ENCODE measurements at regions not wholly inside any gene's neighbourhood (a gene's known extent, or its start where the extent isn't known, plus 50 kb on each side); places are given as distances from the start of the nearest gene placed in this dataset.

GRCh38 chr1:94658221-94658620, 116.7 kb upstream of the F3 start:
- TF ChIP-seq ELK1 (IDR thresholded peaks at IDR 0.05; ENCODE audit: borderline replicate concordance, low read depth, low read length), result no peak
- TF ChIP-seq CTCF (conservative IDR thresholded peaks at IDR 0.05; ENCODE audit: low read depth, low read length), result no peak
- TF ChIP-seq POLR2A (IDR thresholded peaks at IDR 0.05; ENCODE audit: low read depth, low read length), result no peak
- TF ChIP-seq RFX5 (IDR thresholded peaks at IDR 0.05; ENCODE audit: low read depth, low read length), result no peak
- TF ChIP-seq RCOR1 (IDR thresholded peaks at IDR 0.05; ENCODE audit: insufficient replicate concordance, low read length), result no peak
- TF ChIP-seq BHLHE40 (IDR thresholded peaks at IDR 0.05; ENCODE audit: low read depth, low read length), result no peak
- TF ChIP-seq NFE2L2 (IDR thresholded peaks at IDR 0.05; ENCODE audit: low read depth, low read length), result no peak
- TF ChIP-seq CEBPB (IDR thresholded peaks at IDR 0.05; ENCODE audit: low read depth, low read length), result no peak
